Spleen (tissue), 7 donors: ENCODE measurements at regions not wholly inside any gene's neighbourhood (a gene's known extent, or its start where the extent isn't known, plus 50 kb on each side); places are given as distances from the start of the nearest gene placed in this dataset.

Experiments used
- CTCF ChIP-seq, 11 experiments: fragments of 200-600 bp in 7 of 11; fragments of 450-650 bp in 4 of 11; sonication (generic) in 4 of 11; IDR thresholded peaks in 8 of 11; conservative IDR thresholded peaks in 3 of 11; 1 replicate in 7 of 11; 2 replicates in 4 of 11; pipeline versions ENCODE4 v1.4.0 to v1.8.0; 2016 to 2021; ENCODE audit warnings: antibody characterized with exemption in 11 of 11, inconsistent platforms in 4 of 11, mild to moderate bottlenecking in 1 of 11
- POLR2A ChIP-seq, 3 donors: fragments of 450-650 bp; IDR thresholded peaks; one replicate each; pipeline ENCODE4 v1.5.1; 2017; ENCODE audit warnings: antibody characterized with exemption in 3 of 3, mild to moderate bottlenecking in 1 of 3
- POLR2AphosphoS5 ChIP-seq, 3 donors: sonication (generic); formaldehyde crosslinking; IDR thresholded peaks; one replicate each; pipeline ENCODE4 v1.5.1; 2017; ENCODE audit warnings: antibody characterized with exemption in 3 of 3
- donor health status: DM: no; HTN: no; CAD: no; lungs with moderate emphysema.
- donor health status: DM: no; HTN: no; CAD: no.
- donor health status: DM: no; HTN: no; CAD: no.

GRCh38 chr6:97669191-97670031 is 386.4 kb upstream of the MMS22L start:
- TF ChIP-seq CTCF (IDR thresholded peaks at IDR 0.05 in 8 of 11, conservative IDR thresholded peaks at IDR 0.05 in 3 of 11), result no peak
- no peak for TF ChIP-seq POLR2A (IDR thresholded peaks at IDR 0.05)
- TF ChIP-seq POLR2AphosphoS5 (IDR thresholded peaks at IDR 0.05), result no peak
